CD4-positive, alpha-beta T cell treated with Interleukin-10 for 1 hour (primary cell): ENCODE measurements at regions not wholly inside any gene's neighbourhood (a gene's known extent, or its start where the extent isn't known, plus 50 kb on each side); places are given as distances from the start of the nearest gene placed in this dataset.
A peak's percentile ranks its signal among the peaks of the same experiment; 100 is the strongest.

Experiments
- DNase-seq: peaks from one replicate; pipeline ENCODE4 v3.0.0-alpha.2; 2020

DNA sequence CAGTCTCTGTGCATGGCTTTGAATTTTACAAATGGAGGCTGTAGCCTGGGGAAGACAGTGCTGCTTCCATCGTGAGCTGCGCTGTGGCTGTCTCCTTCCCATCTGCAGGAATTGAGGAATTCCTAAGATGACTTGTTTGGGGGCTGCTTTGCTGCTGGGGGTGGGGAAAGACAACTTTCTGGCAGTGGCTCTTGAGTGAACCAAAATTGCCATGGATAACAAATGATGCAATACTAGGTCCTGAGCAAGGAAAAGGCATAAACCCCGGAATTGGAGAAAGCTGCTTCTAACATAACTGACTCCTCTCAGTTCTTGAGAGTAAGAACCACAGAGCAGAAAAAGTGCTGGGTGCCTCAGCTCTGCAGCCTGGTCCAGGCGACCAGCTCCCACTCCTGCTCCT, 245.0 kb upstream of the RPL38 start:
- DNase-seq = no peak

DNA sequence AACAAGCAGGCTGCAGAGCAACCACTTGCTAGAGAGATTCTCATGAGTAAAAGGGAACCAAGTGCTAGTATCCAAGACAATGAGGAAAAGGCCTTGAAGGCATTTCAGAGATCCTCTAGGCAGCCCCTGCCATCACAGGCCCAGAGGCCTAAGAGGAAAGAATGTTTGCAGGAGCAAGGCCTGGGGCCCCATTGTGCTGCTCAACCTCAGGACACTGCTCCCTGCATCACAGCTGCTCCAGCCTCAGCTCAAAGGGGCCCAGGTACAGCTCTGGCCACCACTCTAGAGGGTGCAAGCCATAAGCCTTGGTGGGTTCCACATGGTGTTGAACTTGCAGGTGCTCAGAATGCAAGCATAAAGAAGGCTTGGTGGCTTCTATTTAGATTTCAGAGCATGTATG, 243.0 kb upstream of the RPL38 start:
- no peak for DNase-seq

DNA sequence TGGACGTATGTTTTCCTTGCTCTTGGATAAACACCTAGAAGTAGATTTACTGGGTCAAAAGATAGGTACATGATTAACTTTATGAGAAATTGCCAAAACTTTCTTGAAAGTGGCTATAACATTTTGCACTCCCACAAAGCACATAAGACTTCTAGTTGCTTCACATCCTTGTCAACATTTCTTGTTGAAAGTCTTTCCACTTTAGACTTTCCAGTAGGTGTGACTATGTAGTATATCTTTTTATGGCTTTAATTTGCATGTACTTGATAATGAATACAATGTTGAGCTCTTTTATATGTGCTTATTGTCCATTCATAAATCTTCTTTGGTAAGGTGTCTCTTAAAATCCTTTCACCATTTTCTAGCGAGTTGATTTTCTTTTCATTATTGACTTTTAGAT, 241.2 kb upstream of the RPL38 start:
- no peak for DNase-seq

DNA sequence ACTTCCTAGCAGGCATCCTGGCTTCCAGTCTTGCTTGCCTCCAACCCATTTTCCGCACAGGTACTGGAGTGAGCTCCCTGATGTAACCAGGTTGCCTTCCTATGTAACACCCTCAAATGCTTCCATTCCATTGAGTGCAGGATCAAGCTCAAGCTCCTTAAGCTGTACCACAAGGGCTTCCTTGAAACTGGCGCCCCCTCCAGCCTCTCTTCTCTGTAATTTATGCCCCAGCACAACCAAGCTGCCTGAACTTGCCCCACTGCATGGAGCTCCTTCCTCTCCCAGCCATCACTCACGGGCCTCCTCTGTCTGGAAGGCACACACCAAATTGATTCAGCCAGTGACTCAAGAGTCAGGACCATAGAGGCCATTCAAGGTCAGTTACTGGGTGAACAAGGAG, 234.8 kb upstream of the RPL38 start:
- DNase-seq = no peak

DNA sequence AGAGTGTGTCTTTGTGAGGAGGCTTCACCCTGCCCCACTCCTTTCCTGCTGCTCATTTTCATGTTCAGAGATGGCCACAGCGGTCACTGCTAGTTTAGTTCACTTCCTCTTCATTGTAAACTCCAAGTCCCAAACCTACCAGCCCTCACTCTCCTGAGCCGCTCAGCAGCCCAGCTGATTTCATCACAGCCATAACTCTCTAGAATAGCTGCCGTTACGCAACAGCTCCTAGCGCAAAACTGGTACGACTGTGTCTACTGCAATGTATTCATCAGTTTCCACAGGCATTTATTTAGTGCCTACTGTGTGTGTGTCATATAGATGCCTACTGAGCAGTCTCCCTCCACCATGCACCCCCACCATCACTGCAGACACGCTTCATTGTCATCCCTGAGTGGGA, 233.5 kb upstream of the RPL38 start:
- DNase-seq = peak; percentile 2

DNA sequence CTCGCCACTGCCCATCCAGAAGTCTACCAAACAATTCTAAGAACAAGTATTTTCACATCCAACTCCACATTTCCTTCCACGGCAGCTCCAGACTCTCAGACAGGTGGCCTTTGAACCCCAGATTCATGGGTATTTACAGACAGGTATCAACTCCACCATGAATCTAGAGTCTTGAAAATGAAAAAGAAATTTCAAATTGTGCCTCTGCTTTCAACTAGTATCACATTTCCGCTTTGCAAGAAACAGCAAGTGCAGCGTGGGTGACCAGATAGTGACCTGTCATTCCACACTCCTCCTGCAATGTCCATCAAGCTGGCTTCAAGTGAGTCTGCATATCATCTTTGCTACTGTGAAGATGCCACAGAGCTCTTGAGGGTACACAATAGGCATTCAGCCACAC, 232.4 kb upstream of the RPL38 start:
- DNase-seq = no peak

DNA sequence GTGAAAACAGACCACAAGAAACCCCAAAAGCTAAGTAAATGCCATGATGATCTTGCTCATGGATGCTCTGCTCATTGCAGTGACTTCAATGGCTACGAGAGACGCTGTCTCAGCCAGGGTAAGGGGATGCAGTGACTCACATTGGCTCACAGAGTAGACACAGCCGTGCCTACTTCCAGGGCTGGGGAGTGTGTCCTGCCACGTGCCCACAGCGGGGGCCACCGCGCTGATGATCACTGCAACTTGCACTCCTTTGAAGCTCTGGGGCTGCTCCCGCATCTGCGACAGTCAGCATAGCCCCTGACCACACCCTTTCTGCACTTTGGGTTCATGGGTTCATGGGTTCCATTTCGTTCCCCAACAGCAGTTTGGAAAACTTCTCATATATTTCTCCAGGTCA, 231.4 kb upstream of the RPL38 start:
- no peak for DNase-seq

DNA sequence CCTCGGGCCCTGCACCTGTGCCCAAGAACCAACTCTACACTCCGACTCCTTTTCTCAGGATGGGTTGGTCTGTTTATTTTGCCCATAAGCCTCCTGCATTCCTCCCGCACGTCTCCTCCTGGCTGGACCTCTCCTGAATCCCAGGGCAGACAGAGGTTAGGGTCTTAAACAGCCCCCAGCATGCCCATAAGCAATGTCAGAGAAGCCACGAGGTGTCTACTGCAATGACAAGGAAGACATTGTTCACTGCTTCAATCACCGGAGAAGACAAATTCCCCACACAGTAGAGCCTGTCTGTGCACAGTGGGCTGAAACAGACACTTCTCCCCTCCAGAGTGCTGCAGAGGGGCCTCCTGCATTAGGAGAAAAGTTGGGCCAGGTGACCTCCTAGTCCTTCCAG, 230.6 kb upstream of the RPL38 start:
- no peak for DNase-seq

DNA sequence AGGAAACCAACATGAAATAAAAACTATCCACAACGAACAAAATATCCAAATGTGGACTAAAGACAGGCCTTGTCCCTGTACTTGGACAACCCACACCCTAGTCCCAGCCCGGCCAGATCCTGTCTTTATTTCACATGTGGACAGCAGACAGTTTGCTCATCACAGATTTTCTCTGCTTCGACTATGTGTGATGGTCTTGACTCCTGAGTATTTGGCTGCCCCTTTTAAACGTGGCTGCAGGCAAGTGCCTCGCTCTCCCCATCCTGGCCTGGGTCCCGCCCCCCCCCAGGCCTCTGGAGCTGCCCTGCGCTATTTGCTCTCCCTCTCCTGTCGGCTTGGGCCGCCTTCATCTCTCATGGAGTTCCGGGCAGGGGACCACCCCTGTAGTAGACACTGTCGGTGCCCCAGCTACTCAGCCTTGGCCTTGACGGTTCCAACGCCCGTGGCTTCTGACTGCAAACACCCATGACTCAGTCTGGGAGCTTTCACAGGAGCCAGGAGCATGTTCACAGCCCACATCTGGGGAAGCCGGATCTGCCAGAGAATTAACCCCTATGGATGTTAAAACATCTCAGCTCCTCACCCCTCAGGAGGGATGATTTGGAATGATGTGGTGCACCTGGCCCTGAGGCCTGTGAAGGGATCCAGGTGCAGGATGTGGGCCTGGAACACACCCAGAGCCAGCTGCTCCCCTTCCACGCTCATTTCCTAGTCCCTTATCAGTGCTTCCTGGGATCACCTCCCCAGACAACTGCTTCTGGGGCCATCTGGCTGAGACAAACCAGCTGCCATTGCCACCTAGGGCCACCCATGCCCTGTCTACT, 229.7 kb upstream of the RPL38 start:
- DNase-seq = no peak

DNA sequence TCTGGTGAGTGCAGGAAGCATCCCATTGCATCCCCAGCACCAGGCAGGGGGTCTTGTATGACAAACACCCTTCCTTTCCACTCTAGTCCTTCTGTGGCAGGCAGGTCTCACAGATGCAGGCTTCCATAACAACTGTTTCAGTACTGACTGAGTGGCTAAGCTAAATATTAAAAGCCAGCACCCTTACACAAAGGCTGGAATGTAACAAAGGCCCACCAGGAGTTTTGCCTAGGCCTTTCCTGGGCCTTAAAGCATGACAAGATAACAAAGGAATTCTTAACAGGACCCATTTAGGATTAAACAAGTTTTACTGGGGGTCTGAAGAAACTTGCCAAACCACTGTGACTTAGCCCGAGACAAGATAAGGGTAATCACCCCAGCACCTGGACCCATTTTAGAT, 228.9 kb upstream of the RPL38 start:
- no peak for DNase-seq

DNA sequence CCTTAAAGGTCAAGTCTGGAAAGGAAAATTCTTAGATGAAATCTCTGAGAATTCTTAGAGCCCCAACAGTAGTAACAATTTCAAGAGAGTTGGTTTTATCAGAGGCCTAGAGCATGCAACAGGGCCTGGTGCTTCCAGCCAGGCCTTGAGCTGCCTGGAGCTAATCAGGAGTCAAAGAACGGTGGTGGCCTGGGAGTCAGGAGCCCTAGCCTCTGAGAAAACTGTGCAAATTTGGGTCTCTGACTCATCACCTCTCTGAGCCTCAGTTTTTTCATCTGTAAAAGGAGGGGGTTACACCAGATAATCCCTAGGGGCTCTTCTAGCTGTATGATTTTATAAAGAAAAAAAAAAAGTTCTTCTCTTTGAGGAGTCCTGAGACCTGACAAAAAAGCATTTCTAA, 227.3 kb upstream of the RPL38 start:
- DNase-seq = no peak

DNA sequence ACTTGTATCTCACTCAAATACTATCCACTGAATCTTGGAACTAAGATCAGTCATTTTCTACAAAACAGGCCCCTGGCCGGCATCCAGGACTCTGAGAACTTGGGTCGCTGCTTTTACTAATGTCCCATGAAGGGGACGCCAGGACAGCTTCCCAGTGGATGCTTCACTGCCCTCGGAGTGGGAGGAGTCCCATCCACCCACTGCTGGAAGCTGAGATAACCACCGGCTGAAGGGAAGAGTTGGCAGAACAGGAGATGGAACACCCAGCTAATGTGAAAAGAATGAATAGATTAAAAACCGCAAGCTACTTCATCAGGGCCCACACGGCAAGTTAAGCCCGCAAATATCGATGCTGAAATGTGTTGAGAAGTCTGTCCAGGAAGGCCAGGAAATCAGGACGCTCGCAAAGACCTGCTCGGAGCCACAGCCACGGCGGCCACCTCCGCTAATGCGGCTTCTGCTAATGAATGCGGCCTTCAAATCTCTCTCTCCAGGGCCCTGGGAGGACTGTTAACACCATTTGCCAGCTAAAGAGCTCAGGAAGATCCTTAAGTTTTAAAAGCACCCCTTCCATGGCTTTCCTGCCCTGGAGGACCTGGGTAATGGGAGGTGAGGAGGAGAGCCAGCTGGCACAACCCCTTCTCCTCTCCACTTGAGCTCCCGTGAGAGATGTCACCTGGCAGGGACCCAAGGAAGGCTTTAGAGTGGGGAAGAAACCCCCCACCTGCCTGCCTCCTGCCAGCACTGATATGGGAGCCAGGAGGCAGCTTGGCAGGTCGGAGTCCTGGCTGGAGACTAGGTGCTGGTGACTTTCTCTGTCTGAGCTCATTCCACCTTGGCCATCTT, 226.6 kb upstream of the RPL38 start:
- DNase-seq = no peak

DNA sequence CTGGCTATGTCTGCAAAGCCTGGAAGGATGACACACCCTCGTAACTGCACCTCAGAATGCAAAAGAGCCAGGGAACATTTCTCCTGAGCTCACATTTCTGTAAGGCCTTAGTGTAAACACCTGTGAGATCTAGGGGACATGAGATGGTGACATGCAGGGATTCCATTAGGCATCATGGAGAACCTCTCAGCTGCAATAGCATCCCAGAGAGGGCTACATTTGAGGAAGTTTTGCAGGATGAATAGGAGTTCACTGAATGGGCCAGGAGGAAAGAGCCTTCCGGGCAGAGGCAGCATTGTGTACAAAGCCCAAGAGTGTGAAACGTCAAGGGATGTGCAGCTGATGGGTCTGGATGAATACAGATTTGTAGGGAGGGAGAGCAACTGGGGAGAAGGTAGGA, 223.0 kb upstream of the RPL38 start:
- DNase-seq = no peak

DNA sequence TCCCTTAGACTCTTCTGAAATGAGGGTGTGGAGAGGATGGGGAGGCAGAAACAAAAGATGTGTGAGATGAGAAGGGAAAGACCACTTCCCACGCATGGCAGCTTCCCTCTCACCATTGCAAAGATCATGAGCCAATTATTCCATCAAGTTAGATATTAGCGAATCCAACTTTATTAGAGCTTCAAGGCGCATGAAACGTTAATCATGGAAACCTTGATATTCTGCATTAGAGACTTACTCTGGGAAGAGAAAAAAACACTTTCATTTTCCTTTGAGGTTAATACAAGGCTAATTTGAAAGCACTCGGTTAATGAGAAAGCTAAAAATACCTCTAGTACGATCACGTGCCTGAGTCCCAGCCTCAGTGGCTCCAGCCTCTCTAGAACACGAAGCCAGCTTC, 220.6 kb upstream of the RPL38 start:
- DNase-seq = no peak

DNA sequence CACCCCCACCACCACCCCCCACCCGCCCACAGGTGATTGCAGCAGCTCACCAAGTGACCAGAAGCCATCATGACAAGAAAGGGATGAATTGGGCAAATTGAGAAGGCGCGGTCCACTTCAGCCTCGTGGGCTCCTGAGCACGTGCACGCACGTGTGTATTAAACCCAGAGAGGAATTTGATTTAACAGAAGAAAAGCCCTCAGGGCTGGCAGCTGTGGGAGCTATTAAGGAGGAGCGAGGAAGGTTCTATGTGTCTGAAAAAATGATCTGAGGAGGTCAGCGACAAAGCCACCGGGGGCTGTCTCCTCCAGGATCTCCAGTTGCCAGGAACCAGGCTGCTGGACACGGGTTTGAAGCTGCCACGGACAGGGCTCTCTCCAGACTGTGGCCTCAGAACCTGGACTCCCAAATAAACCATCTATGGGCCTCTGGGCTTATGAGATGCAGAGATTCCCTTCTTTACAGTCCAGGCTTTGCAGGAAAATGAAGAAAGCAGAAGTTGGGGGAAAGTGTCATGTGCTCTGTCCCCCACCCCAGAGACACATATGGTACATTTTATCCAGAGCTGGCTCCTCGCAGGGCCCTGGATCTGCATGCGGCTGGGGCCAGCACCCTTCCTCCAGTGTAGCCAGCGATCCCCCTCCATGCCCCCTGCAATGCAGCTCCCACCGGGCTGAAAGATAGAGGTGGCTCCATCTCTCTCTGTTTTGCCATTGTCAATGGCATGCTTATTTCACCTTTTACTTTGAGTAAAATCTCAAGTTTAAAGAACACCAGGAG, 219.7 kb upstream of the RPL38 start:
- no peak for DNase-seq

DNA sequence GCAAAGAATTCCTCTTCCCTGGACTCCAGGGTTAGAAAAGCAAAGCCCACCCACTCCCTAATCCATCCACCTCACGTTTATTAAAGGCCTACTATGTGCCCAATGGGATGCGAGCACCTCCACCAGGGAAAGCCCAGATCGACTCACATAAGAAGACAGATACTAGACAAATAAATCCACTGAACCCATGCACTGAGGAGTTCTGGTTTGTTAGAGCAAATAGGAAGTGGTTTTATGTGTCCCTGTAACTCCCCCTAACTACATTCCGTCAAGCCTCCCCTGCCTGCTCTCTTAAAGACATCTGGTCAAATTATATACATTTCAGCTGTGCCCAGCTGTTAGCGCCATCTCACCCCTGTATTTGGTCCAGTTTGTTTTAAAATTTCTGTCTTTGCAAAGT, 218.5 kb upstream of the RPL38 start:
- DNase-seq = no peak

DNA sequence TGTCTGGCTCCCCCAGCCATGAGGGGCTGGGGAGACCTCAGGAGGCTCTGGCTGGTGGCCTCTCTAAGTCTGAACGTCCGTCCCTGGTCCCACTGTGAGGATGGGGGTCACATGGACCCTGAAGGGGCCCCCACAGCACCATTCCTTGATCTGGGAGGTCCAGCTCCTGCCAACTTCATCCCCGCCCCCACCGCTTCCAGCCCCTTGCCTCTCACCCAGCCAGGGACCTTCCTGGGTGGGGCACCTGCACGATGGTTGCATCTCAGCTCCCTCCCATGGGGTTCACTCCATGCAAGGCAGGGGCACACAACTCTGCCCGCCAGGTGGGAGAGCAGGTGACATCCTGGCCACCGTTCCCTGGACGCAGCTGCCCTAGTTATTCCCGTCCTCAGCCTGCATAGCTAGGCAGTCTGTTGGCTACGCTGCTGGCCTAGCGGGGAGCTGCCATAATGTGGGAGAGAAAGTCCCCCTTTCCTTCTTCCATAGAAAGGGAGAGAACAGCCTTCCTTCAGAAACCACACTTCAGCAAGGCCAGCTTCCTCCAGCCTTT, 217.9 kb upstream of the RPL38 start:
- DNase-seq = no peak

DNA sequence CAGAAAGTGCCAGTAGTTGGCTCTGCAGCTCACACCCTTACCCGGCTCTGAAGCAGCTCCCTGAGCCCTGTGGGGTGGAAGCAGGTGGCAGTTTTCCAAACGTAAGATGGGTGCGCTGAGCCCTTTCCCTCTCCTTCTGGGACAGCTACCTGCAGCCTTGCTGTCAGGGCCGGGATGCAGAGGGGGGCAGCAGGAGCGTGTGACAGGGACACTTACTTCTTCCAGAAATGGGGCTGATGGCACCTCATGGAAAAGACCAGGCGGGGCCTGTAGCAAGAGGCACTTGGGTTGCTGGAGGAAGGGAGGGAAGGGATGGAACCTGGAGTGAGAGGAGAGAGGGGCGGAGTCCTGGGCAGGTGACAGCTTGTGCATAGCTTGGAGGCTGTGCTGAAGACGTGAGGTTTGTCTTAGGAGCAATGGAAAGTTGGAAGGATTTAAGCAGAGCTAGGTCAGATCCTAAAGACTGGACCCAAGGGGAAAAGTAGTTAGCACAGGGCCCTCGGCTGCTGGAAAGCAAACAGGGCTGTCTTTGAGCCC, 216.8 kb upstream of the RPL38 start:
- no peak for DNase-seq

DNA sequence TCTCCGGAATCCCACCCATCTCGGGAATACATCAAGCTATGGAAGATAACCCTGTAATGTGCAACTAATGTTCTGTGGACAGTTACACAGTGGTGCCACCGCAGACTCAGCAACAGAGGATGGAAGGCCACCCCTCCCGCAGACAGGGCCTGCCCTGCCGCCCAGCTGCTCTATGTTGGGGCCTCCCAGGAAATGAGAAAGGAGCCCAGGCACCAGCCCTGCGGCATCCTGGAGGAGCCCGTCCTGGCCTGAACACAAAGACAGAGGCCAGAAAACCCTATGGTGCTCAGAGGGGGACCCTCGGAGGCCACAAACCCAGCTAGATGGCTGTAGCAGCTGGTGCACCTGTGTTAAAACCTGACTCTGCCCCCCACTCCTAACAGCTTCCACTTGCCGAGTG, 216.1 kb upstream of the RPL38 start:
- DNase-seq = no peak

DNA sequence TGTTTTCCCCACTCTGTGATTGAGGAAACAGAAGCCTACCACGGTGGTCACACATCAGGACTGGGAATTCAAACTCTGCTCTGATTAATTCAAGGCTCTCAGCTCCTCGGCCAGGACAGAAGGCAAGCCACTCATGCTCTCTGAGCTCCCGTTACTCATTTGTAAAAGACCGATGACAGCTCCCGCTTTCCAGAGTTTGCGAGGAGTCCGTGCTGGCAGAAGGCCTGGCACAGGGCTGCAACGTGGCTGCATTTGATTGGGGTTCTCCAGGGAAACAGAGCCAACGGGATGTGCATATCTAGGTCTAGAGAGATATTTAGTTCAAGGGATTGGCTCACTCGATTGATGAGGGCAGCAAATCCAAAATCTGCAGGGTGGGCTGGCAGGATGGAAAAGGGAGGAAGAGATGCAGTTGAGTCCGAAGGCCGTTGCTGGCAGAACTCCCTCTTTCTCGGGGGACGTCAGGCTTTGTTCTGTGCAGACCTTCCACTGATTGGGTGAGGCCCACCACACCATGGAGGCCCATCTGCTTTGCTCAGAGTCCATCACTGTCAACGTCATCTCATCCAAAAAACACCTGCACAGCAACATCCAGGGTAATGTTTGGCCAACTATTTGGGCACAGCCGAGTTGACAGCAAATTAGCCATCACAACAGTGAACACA, 215.5 kb upstream of the RPL38 start:
- no peak for DNase-seq

DNA sequence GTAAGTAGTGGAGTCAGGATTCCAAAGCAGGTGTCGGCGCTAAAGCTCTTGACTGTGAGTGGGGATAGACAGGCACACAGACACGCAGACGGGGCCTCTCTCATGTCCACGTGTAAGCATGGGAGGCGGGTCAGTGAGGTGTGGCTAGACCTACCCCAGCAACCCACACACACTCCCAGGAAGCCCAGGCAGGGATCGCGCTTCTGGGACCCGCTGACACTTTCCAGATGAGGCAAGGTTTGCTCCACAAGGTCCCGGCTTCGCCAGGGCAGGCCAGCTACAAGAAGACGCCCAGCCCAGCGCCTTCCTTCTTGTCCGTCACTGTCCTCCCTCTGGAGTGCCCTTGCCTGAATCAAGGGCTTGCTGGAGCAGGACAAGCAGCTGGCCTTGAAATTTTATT, 213.8 kb upstream of the RPL38 start:
- no peak for DNase-seq

DNA sequence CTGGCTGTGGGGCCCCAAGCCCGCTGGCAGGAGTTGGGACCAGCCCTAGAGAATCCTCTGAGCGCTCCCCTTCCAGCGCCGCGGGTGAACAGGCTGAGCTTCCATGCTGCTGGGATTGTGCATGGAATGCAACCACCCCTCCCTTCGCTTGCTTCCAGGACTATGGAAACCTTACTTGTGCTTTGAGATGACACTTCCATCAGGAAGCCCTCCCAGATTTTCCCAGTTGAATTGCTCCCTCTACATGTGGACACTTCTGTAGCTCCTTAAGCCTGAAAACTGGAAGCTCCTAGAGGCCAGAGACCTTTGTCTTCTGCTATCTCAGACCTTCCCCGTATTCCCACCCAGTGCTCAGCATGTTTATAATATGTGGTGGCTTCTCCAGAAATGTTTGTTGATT, 213.2 kb upstream of the RPL38 start:
- DNase-seq = no peak

DNA sequence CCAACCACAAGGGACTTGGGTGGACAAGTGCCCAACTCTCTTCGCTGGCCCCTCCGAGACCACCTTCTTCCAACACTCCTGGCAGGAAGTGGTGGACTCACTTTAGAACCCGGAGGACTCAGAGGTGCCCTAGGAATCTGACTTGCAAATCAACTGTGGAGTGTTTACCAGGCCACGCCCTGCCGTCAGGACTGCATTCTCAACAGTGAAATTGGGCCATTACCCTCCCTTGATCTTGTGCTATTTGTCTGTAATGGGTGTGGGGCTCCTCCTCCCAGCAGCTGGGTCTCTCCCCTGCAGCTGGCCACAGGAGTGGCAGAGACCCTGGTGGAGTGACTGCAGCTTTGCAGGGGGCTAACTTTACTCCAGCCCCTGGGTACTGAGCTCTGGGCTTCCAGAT, 212.2 kb upstream of the RPL38 start:
- DNase-seq = no peak
